A549 (cell line): ENCODE measurements at regions not wholly inside any gene's neighbourhood (a gene's known extent, or its start where the extent isn't known, plus 50 kb on each side); places are given as distances from the start of the nearest gene placed in this dataset.
A peak's percentile ranks its signal among the peaks of the same experiment; 100 is the strongest.

ENCODE experiments used
- ATAC-seq, 2 experiments: fragments of 200-7000 bp in 1 of 2; fragments of >200 bp in 1 of 2; cut with Nextera tagmentation in 1 of 2; cut with Tn5 transposase in 1 of 2; 3 replicates each; pipeline versions ENCODE4 v1.8.0 to v1.9.1; 2018 to 2020; ENCODE audit warnings: mild to moderate bottlenecking in 1 of 2, moderate library complexity in 1 of 2
- CTCF ChIA-PET: fragments of 300-600 bp; sonication (Branson Sonifier 250); formaldehyde crosslinking; extraction: SDS; loops from one replicate; lab custom pipeline; 2021; ENCODE audit warnings: antibody characterized with exemption, inconsistent platforms; lab: Yijun Ruan, JAX
- POLR2A ChIA-PET: fragments of 350-600 bp; formaldehyde crosslinking; extraction: SDS; loops from one replicate; lab custom pipeline; 2021; ENCODE audit warnings: antibody characterized with exemption, inconsistent platforms; lab: Yijun Ruan, JAX
- DNase-seq, 2 experiments: peaks; one replicate each; pipeline versions ENCODE4 v3.0.0 to v3.0.0-alpha.2; 2011 to 2016; ENCODE audit warnings: low read depth in 1 of 2, low spot score in 1 of 2
- FAIRE-seq: peaks from 2 replicates; lab custom pipeline; 2011; peaks lifted over from hg19 to GRCh38; lab: Jason Lieb, UNC
- H3K27ac ChIP-seq, 2 experiments: fragments of >200 bp; sonication (Bioruptor Twin); formaldehyde crosslinking; 3 replicates each; pipeline ENCODE4 v1.5.1; 2016 to 2017
- H3K4me1 ChIP-seq: fragments of >200 bp; sonication (Bioruptor Twin); formaldehyde crosslinking; 3 replicates; pipeline ENCODE4 v1.6.1; 2016
- H3K4me2 ChIP-seq: fragments of >200 bp; sonication (Bioruptor Twin); formaldehyde crosslinking; 3 replicates; pipeline ENCODE4 v1.6.1; 2016
- H3K4me3 ChIP-seq: fragments of >200 bp; sonication (Bioruptor Twin); formaldehyde crosslinking; 3 replicates; pipeline ENCODE4 v1.5.1; 2016
- H3K9me3 ChIP-seq: fragments of >200 bp; sonication (Bioruptor Twin); formaldehyde crosslinking; 3 replicates; pipeline ENCODE4 v1.6.1; 2016
- BHLHE40 ChIP-seq: IDR thresholded peaks from 2 replicates; pipeline ENCODE4 v1.6.1; 2012; ENCODE audit warnings: low read depth, low read length, inconsistent platforms
- CBX8 ChIP-seq: fragments of 200-600 bp; sonication (generic); IDR thresholded peaks from 2 replicates; pipeline ENCODE4 v1.6.1; 2016
- EHMT2 ChIP-seq: fragments of 200-600 bp; sonication (generic); IDR thresholded peaks from 2 replicates; pipeline ENCODE4 v1.6.1; 2016; ENCODE audit warnings: antibody characterized with exemption, low read depth, mild to moderate bottlenecking, moderate library complexity
- FOXS1 ChIP-seq: fragments of 250-450 bp; sonication (Bioruptor Pico); IDR thresholded peaks from 2 replicates; pipeline ENCODE4 v1.5.0; 2020; ENCODE audit warnings: mild to moderate bottlenecking, moderate library complexity
- HEYL ChIP-seq: fragments of 250-450 bp; sonication (Bioruptor Pico); IDR thresholded peaks from 2 replicates; pipeline ENCODE4 v1.8.0; 2021; ENCODE audit warnings: mild to moderate bottlenecking, moderate library complexity
- HOXB13 ChIP-seq: fragments of 250-450 bp; sonication (Bioruptor Pico); IDR thresholded peaks from 2 replicates; pipeline ENCODE4 v1.5.0; 2020; ENCODE audit warnings: low read depth, mild to moderate bottlenecking, moderate library complexity
- JUN ChIP-seq, 2 experiments: fragments of >200 bp; sonication (Bioruptor Twin); formaldehyde crosslinking; IDR thresholded peaks; 2 replicates in 1 of 2; 3 replicates in 1 of 2; pipeline ENCODE4 v1.6.1; 2016 to 2017
- MAZ ChIP-seq: fragments of 150-350 bp; IDR thresholded peaks from 2 replicates; pipeline ENCODE4 v1.6.1; 2014; ENCODE audit warnings: antibody characterized with exemption, low read depth, low read length, borderline replicate concordance
- NPAS2 ChIP-seq: fragments of 250-450 bp; sonication (Bioruptor Pico); IDR thresholded peaks from 2 replicates; pipeline ENCODE4 v1.8.0; 2022; ENCODE audit warnings: mild to moderate bottlenecking, moderate library complexity, borderline replicate concordance
- NR3C1 ChIP-seq: fragments of >200 bp; sonication (Bioruptor Twin); formaldehyde crosslinking; IDR thresholded peaks from 3 replicates; pipeline ENCODE4 v1.6.1; 2017
- POLR2A ChIP-seq: IDR thresholded peaks from 2 replicates; pipeline ENCODE4 v1.6.1; 2012; ENCODE audit warnings: mild to moderate bottlenecking, low read length
- RCOR1 ChIP-seq: fragments of 150-350 bp; IDR thresholded peaks from 2 replicates; pipeline ENCODE4 v1.6.1; 2014; ENCODE audit warnings: antibody characterized with exemption, low read length, low read depth
- RFX5 ChIP-seq: fragments of 450-650 bp; IDR thresholded peaks from 2 replicates; pipeline ENCODE4 v1.7.1; 2014; ENCODE audit warnings: antibody characterized with exemption, mild to moderate bottlenecking, moderate library complexity
- SREBF2 ChIP-seq: fragments of 450-650 bp; IDR thresholded peaks from 2 replicates; pipeline ENCODE4 v1.6.1; 2014; ENCODE audit warnings: mild to moderate bottlenecking, moderate library complexity
- TFCP2L1 ChIP-seq: fragments of 250-450 bp; sonication (Bioruptor Pico); IDR thresholded peaks from 2 replicates; pipeline ENCODE4 v1.5.0; 2021; ENCODE audit warnings: mild to moderate bottlenecking
- ZFP36 ChIP-seq: fragments of 450-650 bp; IDR thresholded peaks from 2 replicates; pipeline ENCODE4 v1.6.1; 2014; ENCODE audit warnings: borderline replicate concordance; ENCODE audit not compliant: partially characterized antibody
- ZNF302 ChIP-seq: fragments of 250-450 bp; sonication (Bioruptor Pico); IDR thresholded peaks from 2 replicates; pipeline ENCODE4 v1.9.0; 2021; ENCODE audit warnings: inconsistent platforms, mild to moderate bottlenecking, moderate library complexity
- ZSCAN20 ChIP-seq: fragments of 250-450 bp; sonication (Bioruptor Pico); IDR thresholded peaks from 2 replicates; pipeline ENCODE4 v1.8.0; 2022; ENCODE audit warnings: mild to moderate bottlenecking, moderate library complexity
- WGBS: methylation state at CpG from one replicate; pipeline ENCODE4 v1.1.6; 2017; ENCODE audit errors: missing lambda C conversion rate; 5-methylcytosine and 5-hydroxymethylcytosine counted together
- TF ChIP-seq, protein P1 (sequence below): fragments of >200 bp; sonication (Bioruptor Twin); formaldehyde crosslinking; IDR thresholded peaks from 3 replicates; pipeline ENCODE4 v1.5.1; 2016
- TF ChIP-seq, protein P2 (sequence below): IDR thresholded peaks from 2 replicates; pipeline ENCODE4 v1.6.1; 2012; ENCODE audit warnings: low read depth, borderline replicate concordance
- TF ChIP-seq, protein P3 (sequence below): fragments of 250-450 bp; sonication (Bioruptor Pico); IDR thresholded peaks from 2 replicates; pipeline ENCODE4 v1.5.0; 2021; ENCODE audit warnings: mild to moderate bottlenecking, moderate library complexity, borderline replicate concordance
- TF ChIP-seq, protein P4 (sequence below): fragments of 250-450 bp; sonication (Bioruptor Pico); IDR thresholded peaks from 2 replicates; pipeline ENCODE4 v1.5.0; 2020; ENCODE audit warnings: low read depth, mild to moderate bottlenecking, moderate library complexity

DNA sequence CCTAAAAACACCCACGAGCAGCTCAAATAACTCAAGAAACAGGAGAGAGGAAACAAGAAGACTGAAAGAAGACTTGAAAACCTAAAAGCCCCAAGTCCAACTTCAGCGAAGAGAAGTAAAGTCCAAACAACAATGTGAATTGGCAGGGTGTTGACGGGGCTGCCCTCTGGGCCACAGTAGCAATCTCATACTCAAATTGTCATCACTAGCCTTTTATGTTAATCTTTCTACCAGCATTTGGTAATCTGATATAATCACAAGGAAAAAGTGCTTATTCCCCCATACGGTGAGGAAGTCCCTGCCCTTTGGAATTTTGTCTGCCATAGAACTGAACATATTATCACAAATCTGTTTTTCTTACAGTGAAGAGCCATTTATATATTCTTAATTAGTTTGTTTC lies 51.5 kb upstream of the IFNE start:
- ATAC-seq (no peak), FAIRE-seq (peak; percentile 36), DNase-seq (no peak)
- POLR2A ChIA-PET = no interaction called here
- H3K4me2 ChIP-seq = peak overlapping the region; percentile 5; the same call in 1 of the 3 replicates
- peaks cover 37% of the 10 kb centered on the region for H3K4me1 ChIP-seq
- CTCF ChIA-PET = no interaction called here
- TF ChIP-seq EHMT2 (no peak), POLR2A (no peak), MAZ (no peak), SREBF2 (no peak)
- 76% methylated on average over 4 of the region's 4 CpGs for WGBS
- no peak overlapping the region for H3K27ac ChIP-seq
- no peak overlapping the region for H3K4me3 ChIP-seq
- H3K9me3 ChIP-seq = peaks cover 19% of the 10 kb centered on the region

DNA sequence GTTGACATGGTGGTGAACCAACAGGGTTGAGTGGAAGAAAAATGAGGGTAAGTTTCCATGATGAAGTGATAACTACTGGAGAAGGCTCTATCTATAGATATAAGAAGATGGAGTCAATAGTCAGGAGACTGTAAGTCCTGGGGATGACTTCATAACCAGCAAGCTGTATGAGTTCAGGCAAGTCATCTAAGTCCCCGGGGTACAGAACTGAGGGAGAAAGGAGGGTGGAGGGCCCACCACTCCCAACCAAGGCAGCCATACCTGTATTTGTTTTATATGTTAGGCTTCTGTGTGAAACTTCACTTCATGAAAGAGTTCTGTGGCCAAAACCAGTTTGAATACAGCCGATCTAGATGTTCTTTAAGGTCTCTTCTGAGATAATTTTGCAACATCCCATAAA lies 53.3 kb upstream of the IFNE start:
- CTCF ChIA-PET = no interaction called here
- POLR2A ChIA-PET = no interaction called here
- FAIRE-seq (no peak), DNase-seq (no peak), ATAC-seq (peak; percentile 34 to 64; a peak in 4 of 6 replicates)
- Histone ChIP-seq H3K9me3 (peaks cover 1% of the 10 kb centered on the region; the same call in 2 of the 3 replicates), H3K27ac (no peak overlapping the region), H3K4me3 (no peak overlapping the region), H3K4me1 (peaks cover 37% of the 10 kb centered on the region), H3K4me2 (no peak overlapping the region)
- TF ChIP-seq, protein P1, sequence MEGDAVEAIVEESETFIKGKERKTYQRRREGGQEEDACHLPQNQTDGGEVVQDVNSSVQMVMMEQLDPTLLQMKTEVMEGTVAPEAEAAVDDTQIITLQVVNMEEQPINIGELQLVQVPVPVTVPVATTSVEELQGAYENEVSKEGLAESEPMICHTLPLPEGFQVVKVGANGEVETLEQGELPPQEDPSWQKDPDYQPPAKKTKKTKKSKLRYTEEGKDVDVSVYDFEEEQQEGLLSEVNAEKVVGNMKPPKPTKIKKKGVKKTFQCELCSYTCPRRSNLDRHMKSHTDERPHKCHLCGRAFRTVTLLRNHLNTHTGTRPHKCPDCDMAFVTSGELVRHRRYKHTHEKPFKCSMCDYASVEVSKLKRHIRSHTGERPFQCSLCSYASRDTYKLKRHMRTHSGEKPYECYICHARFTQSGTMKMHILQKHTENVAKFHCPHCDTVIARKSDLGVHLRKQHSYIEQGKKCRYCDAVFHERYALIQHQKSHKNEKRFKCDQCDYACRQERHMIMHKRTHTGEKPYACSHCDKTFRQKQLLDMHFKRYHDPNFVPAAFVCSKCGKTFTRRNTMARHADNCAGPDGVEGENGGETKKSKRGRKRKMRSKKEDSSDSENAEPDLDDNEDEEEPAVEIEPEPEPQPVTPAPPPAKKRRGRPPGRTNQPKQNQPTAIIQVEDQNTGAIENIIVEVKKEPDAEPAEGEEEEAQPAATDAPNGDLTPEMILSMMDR = no peak
- TF ChIP-seq NPAS2 (CRISPR knock-in tag) (no peak), RCOR1 (no peak), HEYL (no peak), ZNF302 (CRISPR knock-in tag) (no peak), ZSCAN20 (CRISPR knock-in tag) (no peak), CBX8 (no peak), TFCP2L1 (CRISPR knock-in tag) (no peak), JUN (IDR thresholded peaks at IDR 0.05) (no peak), POLR2A (no peak), BHLHE40 (no peak), NR3C1 (no peak), ZFP36 (no peak), RFX5 (no peak), HOXB13 (CRISPR knock-in tag) (no peak), FOXS1 (CRISPR knock-in tag) (no peak)
- TF ChIP-seq, protein P2, sequence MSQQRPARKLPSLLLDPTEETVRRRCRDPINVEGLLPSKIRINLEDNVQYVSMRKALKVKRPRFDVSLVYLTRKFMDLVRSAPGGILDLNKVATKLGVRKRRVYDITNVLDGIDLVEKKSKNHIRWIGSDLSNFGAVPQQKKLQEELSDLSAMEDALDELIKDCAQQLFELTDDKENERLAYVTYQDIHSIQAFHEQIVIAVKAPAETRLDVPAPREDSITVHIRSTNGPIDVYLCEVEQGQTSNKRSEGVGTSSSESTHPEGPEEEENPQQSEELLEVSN = no peak
- TF ChIP-seq, protein P3, sequence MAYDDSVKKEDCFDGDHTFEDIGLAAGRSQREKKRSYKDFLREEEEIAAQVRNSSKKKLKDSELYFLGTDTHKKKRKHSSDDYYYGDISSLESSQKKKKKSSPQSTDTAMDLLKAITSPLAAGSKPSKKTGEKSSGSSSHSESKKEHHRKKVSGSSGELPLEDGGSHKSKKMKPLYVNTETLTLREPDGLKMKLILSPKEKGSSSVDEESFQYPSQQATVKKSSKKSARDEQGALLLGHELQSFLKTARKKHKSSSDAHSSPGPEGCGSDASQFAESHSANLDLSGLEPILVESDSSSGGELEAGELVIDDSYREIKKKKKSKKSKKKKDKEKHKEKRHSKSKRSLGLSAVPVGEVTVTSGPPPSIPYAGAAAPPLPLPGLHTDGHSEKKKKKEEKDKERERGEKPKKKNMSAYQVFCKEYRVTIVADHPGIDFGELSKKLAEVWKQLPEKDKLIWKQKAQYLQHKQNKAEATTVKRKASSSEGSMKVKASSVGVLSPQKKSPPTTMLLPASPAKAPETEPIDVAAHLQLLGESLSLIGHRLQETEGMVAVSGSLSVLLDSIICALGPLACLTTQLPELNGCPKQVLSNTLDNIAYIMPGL (CRISPR knock-in tag) = no peak
- TF ChIP-seq, protein P4, sequence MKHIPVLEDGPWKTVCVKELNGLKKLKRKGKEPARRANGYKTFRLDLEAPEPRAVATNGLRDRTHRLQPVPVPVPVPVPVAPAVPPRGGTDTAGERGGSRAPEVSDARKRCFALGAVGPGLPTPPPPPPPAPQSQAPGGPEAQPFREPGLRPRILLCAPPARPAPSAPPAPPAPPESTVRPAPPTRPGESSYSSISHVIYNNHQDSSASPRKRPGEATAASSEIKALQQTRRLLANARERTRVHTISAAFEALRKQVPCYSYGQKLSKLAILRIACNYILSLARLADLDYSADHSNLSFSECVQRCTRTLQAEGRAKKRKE (CRISPR knock-in tag) = no peak
- WGBS = 58% methylated on average over 2 of the region's 2 CpGs
